HL-60 (cell line): ENCODE measurements at regions not wholly inside any gene's neighbourhood (a gene's known extent, or its start where the extent isn't known, plus 50 kb on each side); places are given as distances from the start of the nearest gene placed in this dataset.

ENCODE experiments used
- GABPA ChIP-seq: IDR thresholded peaks from 2 replicates; pipeline ENCODE4 v1.6.1; 2012; ENCODE audit warnings: low read depth
- POLR2AphosphoS5 ChIP-seq: IDR thresholded peaks from 2 replicates; pipeline ENCODE4 v1.6.1; 2012; ENCODE audit warnings: low read depth
- SPI1 ChIP-seq: IDR thresholded peaks from 2 replicates; pipeline ENCODE4 v1.6.1; 2012; ENCODE audit warnings: low read depth, mild to moderate bottlenecking, borderline replicate concordance
- TF ChIP-seq, protein P1 (sequence below): IDR thresholded peaks from one replicate; pipeline ENCODE4 v1.5.1; 2011; ENCODE audit warnings: low read length, control low read depth, inconsistent platforms; ENCODE audit not compliant: insufficient read depth
- TF ChIP-seq, protein P2 (sequence below): IDR thresholded peaks from 2 replicates; pipeline ENCODE4 v1.6.1; 2012; ENCODE audit warnings: low read depth; ENCODE audit not compliant: insufficient replicate concordance

DNA sequence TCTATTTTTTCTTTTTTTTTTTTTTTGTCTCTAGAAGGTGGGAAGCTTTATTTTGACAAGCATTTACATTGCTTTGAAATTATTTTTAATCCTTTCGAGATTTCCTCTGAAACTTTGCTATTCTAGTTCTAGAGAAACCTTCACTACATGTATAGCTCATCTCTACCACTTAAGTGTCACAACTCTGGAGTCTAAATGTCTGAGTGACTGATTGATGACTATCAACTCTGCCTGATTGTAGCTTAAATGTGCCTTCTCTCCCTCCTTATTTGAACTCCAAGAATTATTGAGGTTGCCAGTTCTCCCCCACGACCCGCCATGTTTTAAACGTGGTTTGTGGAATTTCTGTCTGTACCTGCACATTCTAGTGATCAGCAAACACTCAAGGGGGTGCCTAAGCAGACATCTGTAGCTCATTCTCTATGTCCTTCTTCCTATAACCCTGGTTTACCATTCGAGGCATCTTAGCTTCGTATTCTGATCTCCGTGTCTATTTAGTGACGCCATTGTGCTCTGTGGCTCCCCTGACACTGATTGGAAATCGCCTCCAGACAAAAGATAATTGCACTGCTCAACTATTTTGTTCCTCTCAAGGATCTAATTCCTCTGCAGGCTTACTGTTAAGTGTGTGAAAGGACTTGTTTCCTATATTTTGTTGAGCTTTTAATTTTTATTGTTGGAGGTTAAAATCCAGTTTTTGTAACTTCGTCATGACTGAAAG, 1570.6 kb downstream of the BRINP3 start:
- TF ChIP-seq, protein P1, sequence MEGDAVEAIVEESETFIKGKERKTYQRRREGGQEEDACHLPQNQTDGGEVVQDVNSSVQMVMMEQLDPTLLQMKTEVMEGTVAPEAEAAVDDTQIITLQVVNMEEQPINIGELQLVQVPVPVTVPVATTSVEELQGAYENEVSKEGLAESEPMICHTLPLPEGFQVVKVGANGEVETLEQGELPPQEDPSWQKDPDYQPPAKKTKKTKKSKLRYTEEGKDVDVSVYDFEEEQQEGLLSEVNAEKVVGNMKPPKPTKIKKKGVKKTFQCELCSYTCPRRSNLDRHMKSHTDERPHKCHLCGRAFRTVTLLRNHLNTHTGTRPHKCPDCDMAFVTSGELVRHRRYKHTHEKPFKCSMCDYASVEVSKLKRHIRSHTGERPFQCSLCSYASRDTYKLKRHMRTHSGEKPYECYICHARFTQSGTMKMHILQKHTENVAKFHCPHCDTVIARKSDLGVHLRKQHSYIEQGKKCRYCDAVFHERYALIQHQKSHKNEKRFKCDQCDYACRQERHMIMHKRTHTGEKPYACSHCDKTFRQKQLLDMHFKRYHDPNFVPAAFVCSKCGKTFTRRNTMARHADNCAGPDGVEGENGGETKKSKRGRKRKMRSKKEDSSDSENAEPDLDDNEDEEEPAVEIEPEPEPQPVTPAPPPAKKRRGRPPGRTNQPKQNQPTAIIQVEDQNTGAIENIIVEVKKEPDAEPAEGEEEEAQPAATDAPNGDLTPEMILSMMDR: no peak
- TF ChIP-seq POLR2AphosphoS5 (no peak), GABPA (no peak), SPI1 (no peak)
- TF ChIP-seq, protein P2, sequence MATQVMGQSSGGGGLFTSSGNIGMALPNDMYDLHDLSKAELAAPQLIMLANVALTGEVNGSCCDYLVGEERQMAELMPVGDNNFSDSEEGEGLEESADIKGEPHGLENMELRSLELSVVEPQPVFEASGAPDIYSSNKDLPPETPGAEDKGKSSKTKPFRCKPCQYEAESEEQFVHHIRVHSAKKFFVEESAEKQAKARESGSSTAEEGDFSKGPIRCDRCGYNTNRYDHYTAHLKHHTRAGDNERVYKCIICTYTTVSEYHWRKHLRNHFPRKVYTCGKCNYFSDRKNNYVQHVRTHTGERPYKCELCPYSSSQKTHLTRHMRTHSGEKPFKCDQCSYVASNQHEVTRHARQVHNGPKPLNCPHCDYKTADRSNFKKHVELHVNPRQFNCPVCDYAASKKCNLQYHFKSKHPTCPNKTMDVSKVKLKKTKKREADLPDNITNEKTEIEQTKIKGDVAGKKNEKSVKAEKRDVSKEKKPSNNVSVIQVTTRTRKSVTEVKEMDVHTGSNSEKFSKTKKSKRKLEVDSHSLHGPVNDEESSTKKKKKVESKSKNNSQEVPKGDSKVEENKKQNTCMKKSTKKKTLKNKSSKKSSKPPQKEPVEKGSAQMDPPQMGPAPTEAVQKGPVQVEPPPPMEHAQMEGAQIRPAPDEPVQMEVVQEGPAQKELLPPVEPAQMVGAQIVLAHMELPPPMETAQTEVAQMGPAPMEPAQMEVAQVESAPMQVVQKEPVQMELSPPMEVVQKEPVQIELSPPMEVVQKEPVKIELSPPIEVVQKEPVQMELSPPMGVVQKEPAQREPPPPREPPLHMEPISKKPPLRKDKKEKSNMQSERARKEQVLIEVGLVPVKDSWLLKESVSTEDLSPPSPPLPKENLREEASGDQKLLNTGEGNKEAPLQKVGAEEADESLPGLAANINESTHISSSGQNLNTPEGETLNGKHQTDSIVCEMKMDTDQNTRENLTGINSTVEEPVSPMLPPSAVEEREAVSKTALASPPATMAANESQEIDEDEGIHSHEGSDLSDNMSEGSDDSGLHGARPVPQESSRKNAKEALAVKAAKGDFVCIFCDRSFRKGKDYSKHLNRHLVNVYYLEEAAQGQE: no peak
